ENCODE measurements at regions not wholly inside any gene's neighbourhood (a gene's known extent, or its start where the extent isn't known, plus 50 kb on each side); places are given as distances from the start of the nearest gene placed in this dataset.

DNA sequence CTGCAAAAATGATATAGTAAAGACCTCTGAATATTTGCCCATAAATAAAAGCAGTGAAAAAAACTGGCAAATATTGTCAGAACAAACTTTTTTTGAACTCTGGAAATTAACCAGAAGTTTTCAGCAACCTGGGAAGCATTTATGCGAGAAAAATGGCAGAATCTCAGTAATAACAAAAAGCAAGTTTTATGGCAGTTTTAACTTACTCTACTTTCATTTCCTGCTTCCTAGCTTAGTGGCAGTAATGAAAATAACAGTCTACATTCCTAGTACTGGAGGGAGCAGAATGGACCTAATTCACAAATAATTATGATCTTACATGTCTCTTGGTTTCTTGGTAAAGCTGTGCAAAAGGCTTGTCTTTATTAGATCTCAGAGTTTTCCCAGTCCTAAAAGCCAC lies 460.1 kb downstream of the NAF1 start:
- 53% methylated on average over 1 of the region's 1 CpG for WGBS (ENCODE audit: insufficient coverage, insufficient replicate concordance, low lambda C conversion rate, missing lambda C conversion rate)
- ChIA-PET SMC1A (ENCODE audit: uncharacterized antibody, unreplicated experiment) (interaction anchor here (0.6 kb wide), 1 partner anchor 1968 kb away, joined by 3 read pairs; no protein-coding TSS in a partner anchor), CTCF (no interaction called here), POLR2A (no interaction called here), RAD21 (ENCODE audit: unreplicated experiment) (no interaction called here)
- intact Hi-C loops (cut with micrococcal nuclease; ENCODE audit: unreplicated experiment) (no loop called here), in situ Hi-C loops (cut with MboI) (no loop called here)
- BruUV-seq (replicated peaks): no TSS peak
- Histone ChIP-seq H3K27me3 (replicated peaks in 1 of 2; ENCODE audit: control insufficient read depth in 2 of 2, insufficient read depth in 2 of 2, low read length in 1 of 2) (no peaks in the 10 kb centered on the region), H3K4me1 (ENCODE audit: control insufficient read depth, insufficient read depth, low read length) (no peaks in the 10 kb centered on the region), H3K36me3 (ENCODE audit: control insufficient read depth in 2 of 2, insufficient read depth in 2 of 2, low read length in 1 of 2) (no peaks in the 10 kb centered on the region), H2AFZ (ENCODE audit: control insufficient read depth, low read depth, low read length) (no peak overlapping the region), H3K9me3 (replicated peaks; ENCODE audit: control insufficient read depth, insufficient read depth, low read length) (no peaks in the 10 kb centered on the region), H3K9ac (ENCODE audit: control insufficient read depth, insufficient read depth, low read length) (no peak overlapping the region), H3K27ac (ENCODE audit: control insufficient read depth, insufficient read depth) (no peak overlapping the region), H3K4me3 (no peak overlapping the region), H3K4me2 (ENCODE audit: control insufficient read depth, insufficient read depth) (no peak overlapping the region), H4K20me1 (ENCODE audit: control insufficient read depth, insufficient read depth) (no peaks in the 10 kb centered on the region), H3K79me2 (ENCODE audit: control insufficient read depth, insufficient read depth, low read length) (no peaks in the 10 kb centered on the region)
- no peak for DNase-seq (ENCODE audit: low read depth, low spot score)
- FAIRE-seq: no peak
- ATAC-seq: no peak
- TF ChIP-seq MEF2B (IDR thresholded peaks at IDR 0.05; ENCODE audit: partially characterized antibody, poor library complexity, severe bottlenecking): no peak
- TF ChIP-seq PAX8 (IDR thresholded peaks at IDR 0.05): no peak
- TF ChIP-seq EED (IDR thresholded peaks at IDR 0.05; ENCODE audit: low read depth): no peak
- TF ChIP-seq, protein P1, sequence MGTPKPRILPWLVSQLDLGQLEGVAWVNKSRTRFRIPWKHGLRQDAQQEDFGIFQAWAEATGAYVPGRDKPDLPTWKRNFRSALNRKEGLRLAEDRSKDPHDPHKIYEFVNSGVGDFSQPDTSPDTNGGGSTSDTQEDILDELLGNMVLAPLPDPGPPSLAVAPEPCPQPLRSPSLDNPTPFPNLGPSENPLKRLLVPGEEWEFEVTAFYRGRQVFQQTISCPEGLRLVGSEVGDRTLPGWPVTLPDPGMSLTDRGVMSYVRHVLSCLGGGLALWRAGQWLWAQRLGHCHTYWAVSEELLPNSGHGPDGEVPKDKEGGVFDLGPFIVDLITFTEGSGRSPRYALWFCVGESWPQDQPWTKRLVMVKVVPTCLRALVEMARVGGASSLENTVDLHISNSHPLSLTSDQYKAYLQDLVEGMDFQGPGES (IDR thresholded peaks at IDR 0.05): no peak
- no peak for TF ChIP-seq ZSCAN29 (IDR thresholded peaks at IDR 0.05)
- TF ChIP-seq TCF7 (IDR thresholded peaks at IDR 0.05; ENCODE audit: borderline replicate concordance): no peak

- WGBS (ENCODE audit: insufficient coverage, insufficient replicate concordance, low lambda C conversion rate, missing lambda C conversion rate): 29% methylated on average over 1 of the region's 1 CpG
- POLR2A ChIA-PET: no interaction called here
- no TSS peak for BruUV-seq (replicated peaks)
- Histone ChIP-seq H3K27ac (ENCODE audit: control insufficient read depth, insufficient read depth) (no peak overlapping the region), H3K4me3 (no peak overlapping the region), H3K9ac (ENCODE audit: control insufficient read depth, insufficient read depth, low read length) (no peak overlapping the region), H3K4me1 (ENCODE audit: control insufficient read depth, insufficient read depth, low read length) (no peaks in the 10 kb centered on the region), H3K79me2 (ENCODE audit: control insufficient read depth, insufficient read depth, low read length) (no peaks in the 10 kb centered on the region), H2AFZ (ENCODE audit: control insufficient read depth, low read depth, low read length) (no peak overlapping the region), H3K4me2 (ENCODE audit: control insufficient read depth, insufficient read depth) (no peak overlapping the region), H3K9me3 (replicated peaks; ENCODE audit: control insufficient read depth, insufficient read depth, low read length) (no peaks in the 10 kb centered on the region), H3K36me3 (ENCODE audit: control insufficient read depth in 2 of 2, insufficient read depth in 2 of 2, low read length in 1 of 2) (no peaks in the 10 kb centered on the region), H4K20me1 (ENCODE audit: control insufficient read depth, insufficient read depth) (no peaks in the 10 kb centered on the region), H3K27me3 (replicated peaks in 1 of 2; ENCODE audit: control insufficient read depth in 2 of 2, insufficient read depth in 2 of 2, low read length in 1 of 2) (no peaks in the 10 kb centered on the region)
- FAIRE-seq (no peak), DNase-seq (ENCODE audit: low read depth, low spot score) (no peak), ATAC-seq (no peak)
- TF ChIP-seq IKZF1 (conservative IDR thresholded peaks at IDR 0.05) (no peak), RUNX3 (IDR thresholded peaks at IDR 0.05; ENCODE audit: low read length) (no peak), HDGF (IDR thresholded peaks at IDR 0.05) (no peak), HDAC2 (IDR thresholded peaks at IDR 0.05) (no peak), IRF4 (IDR thresholded peaks at IDR 0.05; ENCODE audit: low read depth, low read length) (no peak), MLLT1 (IDR thresholded peaks at IDR 0.05) (no peak), PBX3 (IDR thresholded peaks at IDR 0.05; ENCODE audit: insufficient replicate concordance, low read depth, low read length) (no peak), ZNF217 (IDR thresholded peaks at IDR 0.05) (no peak), CREM (IDR thresholded peaks at IDR 0.05; ENCODE audit: low read depth) (no peak)
- CTCF ChIA-PET: no interaction called here
- RAD21 ChIA-PET (ENCODE audit: unreplicated experiment): no interaction called here
- SMC1A ChIA-PET (ENCODE audit: uncharacterized antibody, unreplicated experiment): no interaction called here
- in situ Hi-C loops (cut with MboI): no loop called here
- intact Hi-C loops (cut with micrococcal nuclease; ENCODE audit: unreplicated experiment): no loop called here
Measured at GRCh38 chr4:162706051-162706450, 460.6 kb downstream of the NAF1 start.

Data from GM12878 (cell line).